ENCODE measurements at regions not wholly inside any gene's neighbourhood (a gene's known extent, or its start where the extent isn't known, plus 50 kb on each side); places are given as distances from the start of the nearest gene placed in this dataset.
"Not testable (repeated sequence)": the region's sequence is repeated elsewhere in the genome, so short reads cannot be mapped to it uniquely, and the experiment has no call there.

DNA sequence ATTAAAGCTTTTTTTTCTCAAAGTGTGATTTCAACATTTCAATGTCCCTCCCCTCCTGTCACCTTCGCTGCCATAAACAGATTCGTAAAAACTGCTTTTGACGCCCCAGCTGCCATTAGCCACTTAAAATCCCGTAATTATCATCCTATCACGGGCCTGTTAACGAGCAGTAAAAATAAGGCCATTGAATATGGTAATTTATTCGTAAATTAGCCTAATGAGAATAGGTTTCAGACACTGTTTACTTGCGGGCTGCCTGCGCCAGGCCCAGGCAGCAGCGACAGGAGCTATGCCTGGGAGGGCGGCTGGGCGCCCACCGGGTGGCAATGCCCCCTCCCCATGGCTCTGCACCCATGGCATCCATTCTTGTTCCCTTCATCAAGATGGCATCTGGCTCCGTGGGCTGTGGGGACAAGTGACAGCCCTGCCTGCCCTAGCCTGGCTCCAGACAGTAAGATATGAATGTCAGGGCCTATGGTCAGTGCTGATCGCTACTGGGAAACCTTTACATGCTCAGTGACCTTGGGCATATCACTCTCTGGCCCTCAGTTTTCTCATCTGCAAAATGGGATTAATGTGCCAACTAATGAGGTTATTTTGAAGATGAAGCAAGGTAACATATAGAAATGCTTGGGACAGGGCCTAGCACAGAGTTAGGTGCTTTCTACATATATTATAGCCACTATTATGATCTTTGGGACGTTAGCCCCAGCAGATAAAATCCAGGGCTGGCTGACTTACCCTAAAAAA is 500.8 kb downstream of the MN1 start:
- no peak for DNase-seq

DNA sequence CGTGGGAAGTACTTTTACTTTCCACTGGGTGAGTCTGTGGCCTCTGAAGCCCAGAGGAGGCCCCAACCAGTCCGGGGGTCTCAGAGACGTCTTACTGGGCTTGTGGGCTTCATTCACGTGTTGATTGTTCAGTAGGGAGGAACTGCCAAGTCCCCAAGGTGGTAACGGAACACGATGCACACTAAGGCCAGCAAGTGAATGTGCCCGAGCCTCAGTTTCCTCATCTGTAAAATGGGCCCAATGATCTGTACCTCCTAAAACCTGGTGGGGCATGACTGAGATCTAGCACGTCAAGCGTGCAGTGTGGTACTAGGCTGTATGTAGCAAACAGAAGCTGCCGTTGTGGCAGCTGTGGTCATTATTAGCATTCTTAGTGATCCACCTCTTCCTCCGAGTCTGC is 499.1 kb downstream of the MN1 start:
- DNase-seq: no peak

DNA sequence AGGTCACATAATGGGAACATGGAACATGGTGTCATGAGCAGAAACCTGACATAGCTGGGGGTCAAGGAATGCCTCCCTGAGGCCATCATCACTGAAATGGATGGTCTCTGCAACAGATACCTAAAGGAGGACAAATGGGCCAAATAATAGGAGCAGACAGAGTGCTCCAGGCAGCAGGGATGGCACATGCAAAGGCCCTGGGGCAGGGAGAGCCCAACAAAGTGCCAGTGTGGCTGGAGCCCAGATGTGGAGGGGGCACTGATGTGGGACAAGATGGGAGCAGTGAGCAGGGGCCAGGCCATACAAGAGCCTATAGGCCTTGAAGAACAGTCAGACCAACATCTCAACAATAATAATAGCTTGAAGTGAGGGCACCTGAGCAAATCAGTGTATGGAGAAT is 497.8 kb downstream of the MN1 start:
- DNase-seq: no peak

DNA sequence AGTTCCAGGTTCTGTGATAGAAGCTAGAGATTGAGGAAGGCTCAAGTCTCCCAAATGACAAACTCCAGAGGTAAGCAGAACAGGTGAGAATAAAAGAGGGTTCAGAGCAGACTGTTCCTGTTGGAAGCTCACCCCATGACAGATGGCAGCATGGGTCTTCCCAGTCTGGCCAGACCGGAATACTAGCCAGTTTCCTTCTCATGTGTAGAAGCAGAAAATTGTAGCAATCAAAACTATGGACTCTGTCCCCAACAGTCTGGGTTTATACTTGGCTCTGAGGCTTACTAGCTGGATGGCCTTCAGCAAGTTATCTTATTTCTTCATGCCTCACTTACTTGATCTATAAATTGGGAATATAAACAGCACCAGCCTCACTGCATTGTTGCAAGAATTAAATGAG is 494.8 kb downstream of the MN1 start:
- no peak for DNase-seq

DNA sequence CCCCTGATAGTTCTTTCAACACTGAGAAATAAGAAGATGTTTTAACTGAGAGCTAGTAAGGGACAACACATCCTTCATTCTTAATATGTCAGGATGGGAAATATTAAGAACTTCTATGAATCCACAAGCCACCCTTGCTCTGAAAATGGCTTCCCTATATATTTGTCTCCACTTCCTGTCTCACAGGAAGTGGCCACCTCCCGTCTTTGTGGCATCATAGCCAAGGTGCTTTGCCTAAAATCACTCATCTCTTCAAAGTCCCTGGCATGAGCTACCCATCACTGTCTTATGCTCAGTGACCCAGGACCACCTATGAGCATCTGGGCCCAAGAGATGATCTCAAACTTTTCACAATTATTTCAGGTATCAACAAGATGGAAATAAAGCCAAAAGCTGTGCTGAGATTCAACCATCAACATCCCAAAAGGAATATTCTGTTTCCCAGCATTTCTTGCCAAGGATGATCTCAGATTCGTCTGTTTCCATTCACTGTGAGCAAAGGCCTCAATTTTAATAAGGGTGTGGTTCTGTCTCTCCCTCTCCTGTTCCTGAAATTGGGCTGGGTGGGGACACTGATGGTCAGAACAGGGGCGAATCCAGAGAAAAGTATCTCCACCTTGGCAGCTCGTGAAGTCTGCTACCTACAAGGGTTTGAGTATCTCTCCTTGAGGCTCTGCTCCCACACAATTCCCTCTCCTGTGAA is 493.9 kb downstream of the MN1 start:
- no peak for DNase-seq

DNA sequence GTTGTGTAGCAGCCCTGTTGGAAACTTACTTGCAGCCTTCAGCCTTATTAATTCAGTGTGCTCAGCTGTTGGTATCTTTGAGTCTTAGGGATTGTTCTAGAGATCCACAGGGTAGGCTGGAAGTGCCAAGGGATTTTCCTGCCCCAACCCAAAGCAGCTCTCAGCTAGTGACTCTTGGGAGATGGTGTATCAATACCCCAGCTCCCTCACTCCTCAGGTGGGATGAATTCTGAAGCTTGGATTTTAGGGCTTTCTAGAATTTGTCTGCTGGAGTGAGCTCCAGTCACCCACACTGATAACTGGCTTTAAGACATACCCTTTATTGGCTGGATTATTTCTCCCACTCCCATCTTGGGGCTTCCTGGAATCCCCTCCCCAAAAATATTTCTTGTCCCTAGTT is 493.0 kb downstream of the MN1 start:
- DNase-seq: no peak

DNA sequence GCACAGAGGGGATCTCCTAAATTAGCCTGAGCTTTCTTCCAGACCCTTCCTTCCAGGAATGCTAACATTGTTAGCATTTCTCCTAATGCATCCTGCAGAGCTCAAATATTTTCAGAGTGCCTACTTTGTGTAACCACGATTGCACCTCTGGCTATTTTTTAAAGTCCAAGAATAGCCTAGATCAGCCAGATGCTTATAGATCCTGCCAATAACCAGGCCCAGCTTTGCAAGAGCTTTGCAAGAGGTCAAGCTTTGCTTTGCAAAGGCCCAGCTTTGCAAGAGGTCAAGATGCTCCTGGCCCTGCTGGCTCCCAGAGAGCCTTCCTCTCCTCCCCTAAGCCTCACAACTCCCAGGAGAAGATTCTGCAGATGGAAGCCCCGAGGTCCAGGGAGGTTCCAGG is 491.9 kb downstream of the MN1 start:
- no peak for DNase-seq

DNA sequence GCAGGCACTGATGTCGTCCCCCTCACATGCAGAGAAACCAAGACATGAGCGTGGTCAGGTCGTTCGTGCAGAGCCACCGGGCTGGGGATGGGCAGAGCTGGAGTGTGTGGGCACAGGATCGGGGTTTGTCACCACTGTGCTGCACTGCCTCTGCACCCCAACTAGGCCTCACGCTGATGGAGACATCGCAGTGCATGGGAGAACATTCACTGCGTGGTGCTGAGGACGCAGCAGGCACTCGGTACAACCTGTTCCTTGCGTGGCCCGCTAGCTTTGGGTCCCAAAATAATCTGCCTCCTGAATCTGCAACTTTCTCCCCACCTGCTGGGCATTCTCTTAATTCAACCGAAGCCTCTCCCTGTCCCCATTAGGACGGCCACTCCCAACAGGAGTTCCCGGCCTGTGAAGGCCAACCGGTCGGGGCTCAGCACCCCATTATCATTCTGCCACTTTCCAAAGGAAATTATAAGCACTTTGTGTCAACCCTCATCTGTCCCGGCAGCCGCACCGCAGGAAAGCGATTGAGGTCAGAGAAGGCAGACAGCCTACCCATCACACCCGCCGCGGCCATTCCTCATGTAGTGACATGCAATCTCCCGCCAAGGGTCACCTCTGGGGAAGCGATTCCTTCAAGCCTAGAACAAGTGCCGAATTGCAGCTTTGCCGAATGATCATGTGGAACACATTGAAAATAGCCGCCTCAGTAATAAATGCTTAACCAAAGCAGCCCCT is 490.4 kb downstream of the MN1 start:
- no peak for DNase-seq

DNA sequence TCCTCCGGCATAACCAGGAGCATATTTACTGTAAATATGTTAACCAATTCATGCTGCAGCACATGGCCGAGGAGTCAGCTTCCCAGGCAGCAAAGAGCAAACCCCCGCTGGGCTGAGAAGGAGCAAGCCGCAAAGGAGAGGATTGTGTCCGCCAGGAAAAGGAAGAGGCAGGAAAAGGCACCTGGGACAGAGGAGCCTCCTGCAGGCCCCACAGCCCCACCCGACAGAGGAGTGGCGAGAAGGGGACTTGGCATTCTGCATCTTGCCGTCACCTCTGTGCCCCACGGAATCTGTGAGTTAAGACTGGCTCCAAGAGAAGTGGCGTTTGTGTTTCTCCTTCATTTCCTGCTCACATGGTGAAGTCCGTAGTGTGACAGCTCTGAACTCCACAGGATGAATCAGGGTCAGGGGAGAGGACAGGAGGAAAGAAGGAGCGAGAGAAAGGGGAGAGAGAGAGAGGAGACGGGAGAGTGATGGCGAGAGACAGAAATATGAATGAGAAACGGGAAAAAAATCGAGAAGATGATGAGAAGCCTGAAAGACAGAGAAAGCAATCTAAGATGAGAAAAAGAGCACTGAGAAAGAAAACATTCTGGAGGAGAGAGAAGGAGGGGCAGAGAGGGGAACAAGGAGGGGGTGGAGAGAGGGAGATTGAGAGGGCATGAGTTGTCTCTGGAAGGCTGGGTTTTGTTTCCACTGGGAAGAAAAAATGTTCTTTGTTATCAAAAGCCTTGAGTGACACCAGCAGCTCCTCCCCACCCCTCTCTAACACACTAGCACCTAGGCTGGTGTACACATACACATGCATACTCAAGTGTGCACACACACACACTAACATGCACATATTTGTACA is 489.6 kb downstream of the MN1 start:
- DNase-seq: no peak

DNA sequence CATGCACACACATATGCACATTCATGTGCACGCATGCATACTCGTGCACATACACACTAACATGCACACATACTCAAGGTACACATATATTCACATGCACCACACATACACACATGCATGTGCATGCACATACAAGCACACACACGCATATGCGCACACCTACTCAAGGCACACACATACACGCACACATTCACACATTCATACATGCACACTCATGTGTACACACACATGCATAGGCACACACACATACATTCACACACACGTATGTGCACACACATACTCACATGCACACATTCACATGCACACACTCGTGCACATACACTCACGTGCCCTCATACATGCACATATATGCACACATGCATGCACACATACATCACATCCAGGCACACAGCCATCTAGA is 489.0 kb downstream of the MN1 start:
- DNase-seq: no peak

DNA sequence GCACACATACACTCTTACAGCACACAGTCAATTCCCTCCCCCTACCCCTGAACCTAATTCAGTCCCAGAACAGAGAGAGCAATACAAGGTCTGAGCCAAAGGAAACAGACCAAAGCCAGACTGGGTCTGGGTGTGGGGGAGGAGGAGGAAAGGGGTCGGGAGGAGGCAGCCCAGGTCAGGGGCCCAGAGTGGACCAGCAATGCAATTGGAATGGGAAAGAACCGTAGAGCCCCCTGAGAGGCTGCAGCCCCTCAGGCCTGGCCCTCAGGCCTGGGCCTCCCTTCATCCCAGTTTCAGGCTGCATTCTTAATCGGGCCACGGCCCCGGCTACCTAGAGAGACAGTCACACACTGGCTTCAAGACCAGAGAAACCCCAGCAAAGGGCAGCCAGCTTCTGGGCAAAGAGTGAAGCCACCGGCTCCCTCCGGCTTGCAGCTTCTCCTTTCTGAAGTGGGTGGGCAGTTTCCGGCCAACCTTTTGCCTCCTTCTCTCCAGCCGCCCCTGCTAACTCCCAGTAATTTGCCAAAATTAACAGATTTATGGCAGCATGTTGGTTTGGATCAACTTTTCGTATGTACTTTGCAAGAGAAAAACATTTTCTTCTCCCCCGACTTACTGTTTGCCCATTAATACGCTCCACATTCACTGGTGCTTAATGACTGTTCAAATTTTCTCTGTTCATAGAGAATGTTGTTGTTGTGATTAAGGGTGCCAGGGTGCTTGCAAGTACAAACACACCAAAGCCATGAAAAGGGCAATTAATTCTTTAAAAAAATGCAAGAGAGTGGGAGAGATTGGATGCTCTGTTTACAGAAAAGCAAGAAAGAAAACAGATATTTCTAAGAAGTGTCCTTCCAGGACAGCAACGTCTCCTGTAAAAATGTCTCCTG is 488.3 kb downstream of the MN1 start:
- no peak for DNase-seq

DNA sequence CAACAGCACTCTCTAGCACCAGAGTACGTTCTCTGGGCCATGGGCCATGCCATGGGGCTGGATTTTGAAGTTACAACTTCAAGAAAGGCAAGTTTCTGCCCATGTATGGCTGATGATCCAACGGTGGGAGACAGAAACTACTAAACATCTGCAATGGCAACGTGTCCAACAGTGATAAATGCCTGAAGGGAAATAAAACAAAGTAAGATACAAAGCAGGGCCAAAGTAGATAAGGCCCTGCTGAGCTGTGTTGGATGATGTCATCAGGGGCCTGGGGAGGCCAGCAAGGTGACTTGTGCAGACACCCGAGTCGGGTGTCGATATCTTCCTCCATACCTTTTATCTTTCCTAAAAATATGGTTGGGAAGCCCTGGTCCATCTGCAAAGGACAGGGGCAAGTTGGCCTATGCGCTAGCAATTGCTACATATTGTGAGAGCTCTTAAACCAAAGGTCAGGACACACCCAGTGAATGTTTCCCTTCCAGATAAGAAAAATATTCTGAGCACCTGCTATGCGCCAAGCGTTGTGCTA is 487.2 kb downstream of the MN1 start:
- no peak for DNase-seq

DNA sequence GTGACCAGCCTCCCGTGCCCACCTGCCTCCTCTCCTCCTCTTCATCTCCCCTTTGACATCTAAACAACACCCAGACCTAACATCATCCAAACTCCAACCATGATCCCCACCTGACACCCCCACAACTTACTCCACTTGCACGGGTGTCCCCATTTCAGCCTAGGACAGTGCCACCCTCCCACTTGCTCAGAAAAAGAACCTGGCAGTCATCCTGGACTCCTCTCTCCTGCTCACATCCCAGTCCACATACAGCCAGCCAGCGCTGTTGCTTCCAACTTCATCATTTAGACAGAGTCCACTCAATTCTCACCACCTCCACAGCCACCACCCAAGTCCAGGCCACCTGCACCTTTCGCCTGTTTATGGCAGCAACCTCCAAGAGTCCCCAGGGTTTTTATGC is 485.7 kb downstream of the MN1 start:
- no peak for DNase-seq

DNA sequence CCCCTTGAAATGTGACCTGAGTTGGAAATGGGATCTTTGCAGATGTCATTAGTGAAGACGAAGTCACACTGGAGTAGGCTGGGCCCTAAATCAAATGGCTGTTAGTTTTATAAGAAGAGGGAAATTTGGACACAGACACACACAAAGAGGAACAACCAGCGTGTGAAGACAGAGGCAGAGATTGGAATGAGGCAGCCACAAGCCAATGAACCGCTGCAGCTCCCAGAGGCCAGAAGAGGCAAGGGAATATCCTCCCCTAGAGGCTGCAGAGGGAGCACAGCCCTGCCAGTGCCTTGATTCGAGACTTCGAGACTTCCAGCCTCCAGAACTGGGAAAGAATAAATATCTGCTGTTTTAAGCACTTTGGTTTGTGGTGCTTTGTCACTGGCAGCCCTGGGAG is 484.5 kb downstream of the MN1 start:
- DNase-seq: no peak

DNA sequence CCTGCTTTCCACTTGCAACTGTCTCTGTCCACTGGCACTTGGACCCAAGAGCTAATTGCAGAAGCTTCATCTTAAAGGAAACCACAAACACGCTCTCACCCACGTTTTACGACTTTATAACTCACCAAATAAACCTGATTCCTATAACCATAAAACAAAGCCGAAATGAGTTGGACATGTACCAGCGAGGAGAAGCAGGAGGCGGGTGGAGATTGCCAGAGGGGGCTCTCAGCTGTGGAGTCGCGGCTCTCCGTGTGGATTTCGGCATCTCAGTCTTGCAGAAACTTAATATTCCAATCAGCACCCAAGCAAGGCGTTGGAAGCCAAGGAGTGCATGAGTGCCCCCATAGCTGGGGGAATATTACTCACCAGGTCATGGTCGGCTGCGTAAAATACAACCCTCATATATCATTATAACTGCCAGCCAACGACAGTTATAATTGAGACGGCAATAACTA is 483.6 kb downstream of the MN1 start:
- no peak for DNase-seq

DNA sequence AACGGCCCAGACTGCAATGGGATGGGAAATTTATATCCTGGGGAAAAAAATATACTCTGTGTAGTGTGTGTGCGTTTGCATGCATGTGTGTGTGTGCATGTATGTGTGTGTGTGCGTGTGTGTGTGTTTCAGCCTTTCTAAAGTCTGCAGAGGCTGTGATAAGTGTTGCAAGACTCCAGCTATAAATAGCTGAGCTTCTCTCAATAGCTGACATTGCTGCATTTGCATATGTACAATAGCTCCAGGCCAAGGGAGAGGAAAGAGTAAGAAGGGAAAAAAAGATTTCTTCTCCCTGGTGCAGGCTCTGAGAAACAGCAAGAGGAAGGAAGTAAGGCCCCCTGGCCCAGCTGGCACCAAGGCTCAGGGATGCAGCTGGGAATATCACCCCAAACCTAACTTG is 483.0 kb downstream of the MN1 start:
- DNase-seq: no peak

DNA sequence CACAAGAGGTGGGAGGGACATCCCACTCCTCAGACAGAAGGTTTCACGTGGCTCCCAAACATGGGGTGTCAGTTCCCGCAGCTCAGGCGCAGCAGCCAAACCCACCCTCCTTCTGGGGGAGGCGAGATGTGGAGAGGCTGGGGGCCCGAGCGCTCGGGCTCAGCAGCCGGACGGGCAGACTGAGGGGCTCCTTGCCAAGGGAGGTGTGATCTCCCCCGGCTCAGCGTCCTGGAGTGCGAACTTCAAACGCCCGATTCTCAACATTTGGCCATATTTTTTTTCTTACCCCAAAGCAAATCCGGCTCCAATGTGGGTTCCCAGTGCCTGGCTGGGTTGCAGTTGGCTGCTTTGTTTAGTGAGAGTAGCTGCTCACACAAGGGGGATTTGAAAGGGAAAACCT is 477.9 kb downstream of the MN1 start:
- no peak for DNase-seq

DNA sequence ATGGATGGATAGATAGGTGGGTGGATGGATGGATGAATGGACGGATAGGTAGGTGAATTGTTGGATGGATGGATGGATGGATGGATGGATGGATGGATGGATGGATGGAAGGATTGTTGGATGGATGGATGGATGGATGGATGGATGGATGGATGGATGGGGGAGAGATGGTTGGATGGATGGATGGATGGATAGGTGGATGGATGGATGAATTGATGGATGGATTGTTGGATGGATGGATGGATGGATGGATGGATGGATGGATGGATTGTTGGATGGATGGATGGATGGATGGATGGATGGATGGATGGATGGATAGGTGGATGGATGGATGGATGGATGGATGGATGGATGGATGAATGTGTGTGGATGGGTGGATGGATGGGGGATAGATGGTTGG is 476.6 kb downstream of the MN1 start:
- DNase-seq: not testable (repeated sequence)

DNA sequence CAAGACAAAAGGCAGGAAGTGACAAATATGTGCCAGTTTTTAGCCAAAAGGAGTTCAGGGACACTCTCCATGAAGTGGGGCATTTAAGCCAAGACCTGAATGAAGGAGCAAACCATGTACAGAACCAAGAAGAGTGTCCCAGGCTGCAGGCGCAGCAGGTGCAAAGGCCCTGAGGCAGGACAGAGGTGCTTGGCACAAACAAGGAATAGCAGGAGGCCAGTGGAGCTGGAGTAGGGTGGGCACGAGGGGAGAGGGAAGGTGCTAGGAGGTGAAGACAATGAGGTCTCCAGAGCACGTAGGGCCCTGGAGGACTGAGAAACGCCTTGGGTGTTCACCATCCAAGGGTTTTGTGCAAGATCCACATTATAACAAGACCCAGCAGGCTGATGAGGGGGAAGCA is 474.1 kb downstream of the MN1 start:
- DNase-seq: no peak

DNA sequence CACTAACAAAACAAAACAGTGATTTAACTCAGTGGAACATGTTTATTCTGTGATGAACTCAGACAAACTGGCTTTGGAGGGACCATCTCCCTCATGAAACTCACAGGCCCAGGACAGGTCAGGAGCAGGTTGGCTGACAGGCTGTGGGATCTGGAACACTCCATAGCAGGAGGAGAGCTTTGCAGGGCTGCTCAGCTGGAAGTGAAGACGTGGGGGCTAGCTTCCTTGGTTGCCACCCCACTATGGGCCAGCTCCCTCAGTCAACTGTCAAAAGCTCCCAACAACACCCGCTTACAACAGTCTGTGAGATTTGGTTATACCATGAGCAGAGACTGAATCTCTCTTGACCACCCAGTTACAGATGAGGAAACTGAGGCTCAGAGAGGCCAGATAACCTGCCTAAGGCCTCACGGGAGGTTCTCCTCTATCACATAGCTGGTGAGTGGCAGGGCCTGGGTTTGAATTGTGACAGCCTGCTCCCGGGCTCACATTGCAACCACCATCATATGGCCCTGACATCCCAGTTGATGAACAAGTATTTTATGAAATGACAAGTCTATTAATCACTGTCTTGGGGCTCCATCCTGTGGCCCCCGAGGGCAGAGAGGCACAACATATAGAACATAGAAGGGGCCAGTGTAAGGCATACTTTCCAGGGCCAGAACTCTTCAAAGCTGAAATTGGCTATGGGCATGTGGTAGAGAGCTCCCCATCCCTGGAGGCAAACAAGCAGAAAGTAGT is 473.4 kb downstream of the MN1 start:
- no peak for DNase-seq

Data from stimulated activated naive CD4-positive, alpha-beta T cell treated with Interleukin-2 at 50 U/mL for 16 hours (primary cell).